H1 (cell line): ENCODE measurements at regions not wholly inside any gene's neighbourhood (a gene's known extent, or its start where the extent isn't known, plus 50 kb on each side); places are given as distances from the start of the nearest gene placed in this dataset.

Source experiments
- CTCF ChIA-PET: fragments of 300-600 bp; sonication (Branson Sonifier 250); formaldehyde crosslinking; loops from one replicate; lab custom pipeline; 2021; ENCODE audit not compliant: partially characterized antibody; lab: Charles Lee
- POLR2A ChIA-PET: fragments of 300-600 bp; sonication (Branson Sonifier 250); formaldehyde crosslinking; loops from one replicate; lab custom pipeline; 2021; ENCODE audit warnings: inconsistent platforms; ENCODE audit not compliant: partially characterized antibody; lab: Charles Lee
- DNase-seq, 2 experiments: peaks; one replicate each; pipeline versions ENCODE4 v3.0.0 to v3.0.0-alpha.2; 2010 to 2022; ENCODE audit warnings: low spot score in 2 of 2, low read depth in 1 of 2, mixed read lengths in 1 of 2
- FAIRE-seq: peaks from 2 replicates; lab custom pipeline; 2011; peaks lifted over from hg19 to GRCh38; lab: Jason Lieb, UNC
- H2AFZ ChIP-seq: 2 replicates; pipeline ENCODE4 v1.8.1; 2012; ENCODE audit warnings: low read length, inconsistent platforms
- H2AK5ac ChIP-seq: 2 replicates; pipeline ENCODE4 v1.6.1; 2013; ENCODE audit warnings: low read depth, low read length
- H2BK120ac ChIP-seq: replicated peaks from 2 replicates; pipeline ENCODE3; 2013; ENCODE audit warnings: low read depth, low read length, inconsistent platforms
- H2BK12ac ChIP-seq: 2 replicates; pipeline ENCODE4 v1.6.1; 2013; ENCODE audit warnings: low read depth, low read length
- H2BK15ac ChIP-seq: 2 replicates; pipeline ENCODE4 v1.6.1; 2013; ENCODE audit warnings: low read length
- H2BK20ac ChIP-seq: 2 replicates; pipeline ENCODE4 v1.6.1; 2013; ENCODE audit warnings: low read length
- H2BK5ac ChIP-seq: 2 replicates; pipeline ENCODE4 v1.6.1; 2013; ENCODE audit warnings: low read depth, low read length
- H3K14ac ChIP-seq: 2 replicates; pipeline ENCODE4 v1.6.1; 2013; ENCODE audit warnings: inconsistent platforms; ENCODE audit not compliant: insufficient read length
- H3K18ac ChIP-seq: 2 replicates; pipeline ENCODE4 v1.6.1; 2013; ENCODE audit warnings: low read length; ENCODE audit errors: extremely low read depth
- H3K23ac ChIP-seq: 2 replicates; pipeline ENCODE4 v1.6.1; 2013; ENCODE audit warnings: inconsistent platforms; ENCODE audit not compliant: insufficient read length
- H3K23me2 ChIP-seq: 2 replicates; pipeline ENCODE4 v1.6.1; 2013; ENCODE audit warnings: low read depth, low read length
- H3K27ac ChIP-seq: 2 replicates; pipeline ENCODE4 v1.6.1; 2011; ENCODE audit warnings: low read depth, low read length, inconsistent platforms
- H3K27me3 ChIP-seq, 4 experiments: replicated peaks in 1 of 4; 1 replicate in 1 of 4; 2 replicates in 3 of 4; pipeline versions ENCODE4 v1.6.1 to v1.8.1; 2011 to 2013; ENCODE audit warnings: low read length in 3 of 4, mild to moderate bottlenecking in 3 of 4, inconsistent platforms in 2 of 4, mixed read lengths in 2 of 4, moderate library complexity in 1 of 4; ENCODE audit not compliant: control insufficient read depth in 3 of 4, insufficient read depth in 3 of 4; ENCODE audit errors: extremely low read depth in 1 of 4
- H3K36me3 ChIP-seq, 4 experiments: 2 replicates each; pipeline versions ENCODE4 v1.6.1 to v1.8.1; 2011 to 2013; ENCODE audit warnings: mild to moderate bottlenecking in 4 of 4, low read length in 3 of 4, moderate library complexity in 2 of 4, control low read depth in 1 of 4, inconsistent platforms in 1 of 4; ENCODE audit not compliant: insufficient read depth in 4 of 4, control insufficient read depth in 2 of 4
- H3K4ac ChIP-seq: replicated peaks from 2 replicates; pipeline ENCODE3; 2013; ENCODE audit warnings: low read length, low read depth, mixed read lengths, inconsistent platforms; ENCODE audit not compliant: insufficient read length
- H3K4me1 ChIP-seq, 4 experiments: replicated peaks in 1 of 4; 1 replicate in 1 of 4; 2 replicates in 3 of 4; pipeline versions ENCODE4 v1.6.1 to v1.8.1; 2011 to 2013; ENCODE audit warnings: low read length in 3 of 4, inconsistent platforms in 2 of 4, mixed read lengths in 1 of 4; ENCODE audit not compliant: insufficient read depth in 4 of 4, control insufficient read depth in 3 of 4
- H3K4me2 ChIP-seq, 2 experiments: 2 replicates each; pipeline versions ENCODE4 v1.6.1 to v1.8.1; 2011 to 2013; ENCODE audit warnings: low read depth in 2 of 2, low read length in 2 of 2, control low read depth in 1 of 2, inconsistent platforms in 1 of 2, mild to moderate bottlenecking in 1 of 2; ENCODE audit not compliant: insufficient read depth in 1 of 2
- H3K4me3 ChIP-seq, 4 experiments: fragments of 200-600, 300-600 bp in 1 of 4; sonication (generic), shearing (Covaris generic), sonication (Bioruptor Twin) in 1 of 4; 2 replicates each; pipeline versions ENCODE4 v1.5.1 to v1.8.1; 2011 to 2016; ENCODE audit warnings: low read length in 4 of 4, low read depth in 3 of 4, control low read depth in 2 of 4, inconsistent platforms in 2 of 4, mild to moderate bottlenecking in 2 of 4, mixed read lengths in 1 of 4, moderate library complexity in 1 of 4; ENCODE audit not compliant: insufficient read depth in 2 of 4; ENCODE audit errors: extremely low read depth in 1 of 4
- H3K56ac ChIP-seq: replicated peaks from 2 replicates; pipeline ENCODE3; 2013; ENCODE audit warnings: low read depth, mild to moderate bottlenecking, mixed read lengths, low read length, inconsistent platforms; ENCODE audit not compliant: insufficient read length
- H3K79me1 ChIP-seq: 2 replicates; pipeline ENCODE4 v1.6.1; 2013; ENCODE audit warnings: low read depth, low read length, control low read depth
- H3K79me2 ChIP-seq, 2 experiments: 2 replicates each; pipeline versions ENCODE4 v1.6.1 to v1.8.1; 2012 to 2013; ENCODE audit warnings: low read length in 2 of 2, mild to moderate bottlenecking in 2 of 2, inconsistent platforms in 1 of 2; ENCODE audit not compliant: insufficient read depth in 2 of 2, control insufficient read depth in 1 of 2
- H3K9ac ChIP-seq, 4 experiments: replicated peaks in 1 of 4; 1 replicate in 1 of 4; 2 replicates in 3 of 4; pipeline versions ENCODE4 v1.6.1 to v1.8.1; 2011 to 2013; ENCODE audit warnings: low read depth in 3 of 4, low read length in 3 of 4, control low read depth in 2 of 4, mild to moderate bottlenecking in 2 of 4, moderate library complexity in 2 of 4, inconsistent platforms in 1 of 4; ENCODE audit errors: extremely low read depth in 1 of 4
- H3K9me3 ChIP-seq, 2 experiments: 2 replicates each; pipeline versions ENCODE4 v1.6.1 to v1.8.1; 2012 to 2013; ENCODE audit warnings: mild to moderate bottlenecking in 2 of 2, moderate library complexity in 2 of 2, control low read depth in 1 of 2, inconsistent platforms in 1 of 2, low read depth in 1 of 2, low read length in 1 of 2, mixed read lengths in 1 of 2; ENCODE audit not compliant: insufficient read depth in 2 of 2
- H4K20me1 ChIP-seq, 2 experiments: replicated peaks in 1 of 2; 2 replicates each; pipeline versions ENCODE3 to v1.8.1; 2011 to 2013; ENCODE audit warnings: inconsistent platforms in 2 of 2, low read length in 2 of 2, mild to moderate bottlenecking in 1 of 2; ENCODE audit not compliant: insufficient read depth in 2 of 2, control insufficient read depth in 1 of 2
- H4K5ac ChIP-seq: 2 replicates; pipeline ENCODE4 v1.6.1; 2013; ENCODE audit warnings: low read length, low read depth, mixed read lengths, inconsistent platforms; ENCODE audit not compliant: insufficient read length
- H4K8ac ChIP-seq: 2 replicates; pipeline ENCODE4 v1.8.0; 2013; ENCODE audit warnings: mild to moderate bottlenecking, moderate library complexity, low read length, inconsistent platforms; ENCODE audit not compliant: insufficient read depth; ENCODE audit errors: extremely low read depth
- H4K91ac ChIP-seq: replicated peaks from 2 replicates; pipeline ENCODE3; 2013; ENCODE audit warnings: low read length, mixed read lengths, inconsistent platforms; ENCODE audit not compliant: insufficient read length
- BRCA1 ChIP-seq: IDR thresholded peaks from 2 replicates; pipeline ENCODE4 v1.6.1; 2012; ENCODE audit warnings: low read depth, low read length, improper control_type of control experiment
- CBX5 ChIP-seq: fragments of 300-800, 300-1000 bp; sonication (generic); IDR thresholded peaks from 2 replicates; pipeline ENCODE4 v1.7.1; 2016; ENCODE audit warnings: antibody characterized with exemption, low read length, low read depth
- CREB1 ChIP-seq: IDR thresholded peaks from 2 replicates; pipeline ENCODE4 v1.6.1; 2012; ENCODE audit warnings: inconsistent platforms
- EP300 ChIP-seq, 2 experiments: IDR thresholded peaks; 1 replicate in 1 of 2; 2 replicates in 1 of 2; pipeline ENCODE4 v1.6.1; 2011 to 2012; ENCODE audit warnings: low read depth in 2 of 2, low read length in 2 of 2, mild to moderate bottlenecking in 2 of 2, borderline replicate concordance in 1 of 2, inconsistent platforms in 1 of 2, moderate library complexity in 1 of 2
- EZH2 ChIP-seq: fragments of 200-600 bp; sonication (generic); IDR thresholded peaks from 2 replicates; pipeline ENCODE4 v1.7.1; 2012; ENCODE audit warnings: low read depth, mild to moderate bottlenecking, moderate library complexity, low read length, inconsistent platforms; ENCODE audit not compliant: severe bottlenecking
- KDM1A ChIP-seq: fragments of 200-600, 300-600 bp; sonication (generic); IDR thresholded peaks from 2 replicates; pipeline ENCODE4 v1.7.1; 2016; ENCODE audit warnings: mild to moderate bottlenecking, low read length, borderline replicate concordance
- POLR2A ChIP-seq, 2 experiments: IDR thresholded peaks; 1 replicate in 1 of 2; 2 replicates in 1 of 2; pipeline ENCODE4 v1.6.1; 2011; ENCODE audit warnings: low read depth in 2 of 2, low read length in 2 of 2, mild to moderate bottlenecking in 2 of 2; ENCODE audit errors: control extremely low read depth in 1 of 2
- POLR2AphosphoS5 ChIP-seq: IDR thresholded peaks from 2 replicates; pipeline ENCODE4 v1.6.1; 2011; ENCODE audit warnings: low read depth, low read length
- POU5F1 ChIP-seq: IDR thresholded peaks from 2 replicates; pipeline ENCODE4 v1.6.1; 2011; ENCODE audit warnings: low read depth, mild to moderate bottlenecking, low read length, moderate library complexity
- RFX5 ChIP-seq: IDR thresholded peaks from 2 replicates; pipeline ENCODE4 v1.6.1; 2011; ENCODE audit warnings: low read depth, low read length, improper control_type of control experiment, borderline replicate concordance
- SAP30 ChIP-seq: fragments of 300-600 bp; sonication (generic); IDR thresholded peaks from 2 replicates; pipeline ENCODE4 v1.7.1; 2012; ENCODE audit warnings: low read length, moderate library complexity, mild to moderate bottlenecking, inconsistent platforms; ENCODE audit not compliant: insufficient read depth, insufficient replicate concordance
- SIN3A ChIP-seq, 2 experiments: IDR thresholded peaks in 1 of 2; conservative IDR thresholded peaks in 1 of 2; 2 replicates each; pipeline ENCODE4 v1.6.1; 2011 to 2012; ENCODE audit warnings: low read length in 2 of 2, improper control_type of control experiment in 1 of 2, low read depth in 1 of 2, mild to moderate bottlenecking in 1 of 2
- SP1 ChIP-seq: IDR thresholded peaks from 2 replicates; pipeline ENCODE4 v1.6.1; 2011; ENCODE audit warnings: low read depth, low read length
- WGBS, 2 experiments: shearing (Covaris generic) in 1 of 2; methylation state at CpG; one replicate each; pipeline versions ENCODE4 v1.1.6 to v1.1.7; 2013 to 2015; ENCODE audit warnings: low lambda C conversion rate in 2 of 2, mixed read lengths in 2 of 2, inconsistent platforms in 1 of 2, low coverage in 1 of 2, missing lambda C conversion rate in 1 of 2; ENCODE audit not compliant: insufficient replicate concordance in 2 of 2, insufficient coverage in 1 of 2, insufficient read length in 1 of 2; ENCODE audit errors: extremely low coverage in 1 of 2, missing lambda C conversion rate in 1 of 2; 5-methylcytosine and 5-hydroxymethylcytosine counted together

DNA sequence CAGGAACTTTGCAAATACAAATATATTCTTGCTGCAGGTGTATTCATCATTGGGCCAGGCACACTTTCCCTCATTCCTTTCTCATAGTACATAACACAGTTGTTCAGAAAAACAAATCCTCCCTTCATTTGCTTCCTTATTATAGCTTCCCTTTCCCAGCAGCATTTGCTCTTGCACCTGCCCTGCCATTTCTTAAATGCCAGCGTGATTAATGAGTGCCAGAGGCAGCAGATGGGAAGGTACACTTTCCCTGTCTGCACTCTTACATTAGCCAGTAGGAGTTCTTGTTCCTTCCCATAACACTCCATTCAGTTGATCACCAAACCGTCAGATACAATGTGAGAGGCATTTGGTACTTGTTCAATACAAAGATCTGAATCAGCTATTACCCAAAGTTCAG is 128.5 kb upstream of the GAP43 start:
- H2AFZ ChIP-seq: no peak overlapping the region
- no peak for FAIRE-seq

More for the DNA sequence above, 128.5 kb upstream of the GAP43 start:
- Histone ChIP-seq H3K9me3 (no peaks in the 10 kb centered on the region), H4K8ac (no peak overlapping the region), H3K36me3 (no peaks in the 10 kb centered on the region), H3K4me3 (no peak overlapping the region), H3K79me1 (no peaks in the 10 kb centered on the region), H3K4me2 (no peak overlapping the region), H3K27ac (no peak overlapping the region), H2AK5ac (no peak overlapping the region), H4K5ac (no peak overlapping the region), H2BK120ac (no peak overlapping the region), H2BK5ac (no peak overlapping the region), H2BK12ac (no peak overlapping the region), H3K4ac (no peak overlapping the region), H3K79me2 (no peaks in the 10 kb centered on the region), H3K9ac (no peak overlapping the region), H4K20me1 (no peaks in the 10 kb centered on the region), H3K14ac (no peak overlapping the region), H2BK20ac (no peak overlapping the region), H3K27me3 (no peaks in the 10 kb centered on the region), H3K18ac (no peak overlapping the region), H4K91ac (no peak overlapping the region), H3K56ac (no peak overlapping the region), H3K23ac (no peak overlapping the region), H3K4me1 (no peaks in the 10 kb centered on the region; a peak in 1 of 7 replicates), H2BK15ac (no peak overlapping the region), H3K23me2 (no peaks in the 10 kb centered on the region)
- 80% methylated on average over 2 of the region's 2 CpGs; no CpG with 5 or more reads in 1 of the 2 experiments for WGBS, 2 experiments
- no peak for DNase-seq
- POLR2A ChIA-PET: interaction anchor here (1.2 kb wide), 1 partner anchor 164 kb away, joined by 3 read pairs; no protein-coding TSS in a partner anchor
- CTCF ChIA-PET: interaction anchor here (1.0 to 1.3 kb wide), 3 partner anchors 11 to 199 kb away, joined by 3 to 5 read pairs (median 3); no protein-coding TSS in a partner anchor
- TF ChIP-seq POLR2A (IDR thresholded peaks at IDR 0.05; ENCODE audit: control extremely low read depth in 1 of 2, low read depth in 2 of 2, low read length in 2 of 2) (no peak), SAP30 (no peak), SIN3A (conservative IDR thresholded peaks at IDR 0.05 in 1 of 2, IDR thresholded peaks at IDR 0.05 in 1 of 2; ENCODE audit: low read depth in 1 of 2, low read length in 2 of 2) (no peak), SP1 (no peak), EP300 (IDR thresholded peaks at IDR 0.05; ENCODE audit: borderline replicate concordance in 1 of 2, low read depth in 2 of 2, low read length in 2 of 2) (no peak), KDM1A (no peak), BRCA1 (no peak), POU5F1 (no peak), POLR2AphosphoS5 (no peak), CREB1 (no peak), RFX5 (no peak), CBX5 (no peak), EZH2 (no peak)
